SU-DHL-6 (cell line): ENCODE measurements at regions not wholly inside any gene's neighbourhood (a gene's known extent, or its start where the extent isn't known, plus 50 kb on each side); places are given as distances from the start of the nearest gene placed in this dataset.

ENCODE experiments used
- H2AFZ ChIP-seq: fragments of 200-600 bp; sonication (generic); 2 replicates; pipeline ENCODE4 v1.6.1; 2014; ENCODE audit warnings: low read depth, mild to moderate bottlenecking, moderate library complexity, mixed read lengths, antibody characterized with exemption, low read length; ENCODE audit not compliant: severe bottlenecking
- H3F3A ChIP-seq: fragments of 200-600 bp; shearing (Covaris generic); 2 replicates; pipeline ENCODE4 v1.6.0; 2016; ENCODE audit warnings: antibody characterized with exemption, mild to moderate bottlenecking; ENCODE audit not compliant: insufficient read depth
- H3K27ac ChIP-seq: fragments of 200-600 bp; sonication (generic); 2 replicates; pipeline ENCODE4 v1.5.1; 2016; ENCODE audit warnings: low read depth, mild to moderate bottlenecking, low read length, moderate library complexity, mixed read lengths
- H3K27me3 ChIP-seq: fragments of 200-600 bp; sonication (generic), shearing (Covaris generic); 2 replicates; pipeline ENCODE4 v1.6.0; 2014; ENCODE audit warnings: mild to moderate bottlenecking, low read length
- H3K36me3 ChIP-seq: fragments of 200-600 bp; sonication (generic); 2 replicates; pipeline ENCODE4 v1.6.1; 2014; ENCODE audit warnings: mild to moderate bottlenecking, low read length, mixed read lengths
- H3K4me2 ChIP-seq: fragments of 300-600, 200-600 bp; shearing (Covaris generic), sonication (generic); 2 replicates; pipeline ENCODE4 v1.6.0; 2014; ENCODE audit warnings: low read length, low read depth, mild to moderate bottlenecking; ENCODE audit not compliant: poor library complexity, severe bottlenecking
- H3K4me3 ChIP-seq: fragments of 200-600 bp; sonication (generic); 2 replicates; pipeline ENCODE4 v1.5.1; 2014; ENCODE audit warnings: antibody characterized with exemption, low read length, mild to moderate bottlenecking, mixed read lengths; ENCODE audit not compliant: insufficient read depth, poor library complexity, severe bottlenecking
- H3K79me2 ChIP-seq: fragments of 200-600 bp; sonication (generic); 2 replicates; pipeline ENCODE4 v1.6.1; 2014; ENCODE audit warnings: mild to moderate bottlenecking, low read length, moderate library complexity; ENCODE audit not compliant: insufficient read depth
- H3K9ac ChIP-seq: fragments of 200-600 bp; sonication (generic); 2 replicates; pipeline ENCODE4 v1.7.0; 2014; ENCODE audit warnings: mild to moderate bottlenecking, low read length
- H3K9me2 ChIP-seq: fragments of 200-600 bp; sonication (generic); replicated peaks from 2 replicates; pipeline ENCODE4 v1.6.1; 2014; ENCODE audit warnings: low read length; ENCODE audit not compliant: insufficient read depth
- H3K9me3 ChIP-seq: fragments of 200-600 bp; sonication (generic); 2 replicates; pipeline ENCODE4 v1.6.1; 2014; ENCODE audit warnings: low read length, mixed read lengths; ENCODE audit not compliant: insufficient read depth
- H4K20me1 ChIP-seq: fragments of 200-600 bp; sonication (generic); 2 replicates; pipeline ENCODE4 v1.6.1; 2014; ENCODE audit warnings: low read depth, mild to moderate bottlenecking, antibody characterized with exemption, low read length, moderate library complexity, mixed read lengths
- EZH2phosphoT487 ChIP-seq: fragments of 200-600 bp; sonication (generic), shearing (Covaris generic); conservative IDR thresholded peaks from 2 replicates; pipeline ENCODE4 v1.6.1; 2018; ENCODE audit warnings: mild to moderate bottlenecking, antibody characterized with exemption, low read length, moderate library complexity, mixed read lengths
- TF ChIP-seq, protein P1 (sequence below): fragments of 200-600 bp; sonication (generic); IDR thresholded peaks from one replicate; pipeline ENCODE4 v1.5.1; 2017; ENCODE audit warnings: antibody characterized with exemption, mild to moderate bottlenecking, low read length, moderate library complexity; ENCODE audit not compliant: insufficient read depth, poor library complexity, severe bottlenecking

DNA sequence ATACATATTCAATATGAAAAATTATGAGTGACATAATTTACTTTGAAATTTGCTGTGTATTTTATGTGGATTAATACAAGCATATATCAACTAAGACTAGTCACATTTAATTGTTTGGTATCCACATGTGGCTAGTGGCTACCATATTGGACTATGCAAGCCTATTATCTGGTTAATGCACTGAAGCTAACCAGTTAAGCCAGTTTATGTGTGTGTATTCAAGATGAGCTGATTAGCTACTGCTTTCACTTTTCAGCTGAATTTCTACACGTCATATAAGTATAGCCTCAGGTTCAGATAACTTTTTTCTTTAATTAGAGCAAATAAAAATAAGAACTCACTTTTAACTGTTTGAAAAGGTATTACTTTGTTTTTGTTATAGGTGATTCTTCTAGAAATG, 903.7 kb downstream of the TFAP2A start:
- Histone ChIP-seq H3K9me2 (no peaks in the 10 kb centered on the region; the same call in 1 of the 2 replicates), H3K4me2 (no peak overlapping the region), H3K27me3 (no peaks in the 10 kb centered on the region), H2AFZ (no peak overlapping the region), H3K9me3 (no peaks in the 10 kb centered on the region), H4K20me1 (peaks cover 4% of the 10 kb centered on the region; the same call in 1 of the 2 replicates), H3K79me2 (no peaks in the 10 kb centered on the region), H3K9ac (no peak overlapping the region), H3K36me3 (no peaks in the 10 kb centered on the region), H3K4me3 (no peak overlapping the region), H3K27ac (no peak overlapping the region), H3F3A (no peaks in the 10 kb centered on the region)
- TF ChIP-seq, protein P1, sequence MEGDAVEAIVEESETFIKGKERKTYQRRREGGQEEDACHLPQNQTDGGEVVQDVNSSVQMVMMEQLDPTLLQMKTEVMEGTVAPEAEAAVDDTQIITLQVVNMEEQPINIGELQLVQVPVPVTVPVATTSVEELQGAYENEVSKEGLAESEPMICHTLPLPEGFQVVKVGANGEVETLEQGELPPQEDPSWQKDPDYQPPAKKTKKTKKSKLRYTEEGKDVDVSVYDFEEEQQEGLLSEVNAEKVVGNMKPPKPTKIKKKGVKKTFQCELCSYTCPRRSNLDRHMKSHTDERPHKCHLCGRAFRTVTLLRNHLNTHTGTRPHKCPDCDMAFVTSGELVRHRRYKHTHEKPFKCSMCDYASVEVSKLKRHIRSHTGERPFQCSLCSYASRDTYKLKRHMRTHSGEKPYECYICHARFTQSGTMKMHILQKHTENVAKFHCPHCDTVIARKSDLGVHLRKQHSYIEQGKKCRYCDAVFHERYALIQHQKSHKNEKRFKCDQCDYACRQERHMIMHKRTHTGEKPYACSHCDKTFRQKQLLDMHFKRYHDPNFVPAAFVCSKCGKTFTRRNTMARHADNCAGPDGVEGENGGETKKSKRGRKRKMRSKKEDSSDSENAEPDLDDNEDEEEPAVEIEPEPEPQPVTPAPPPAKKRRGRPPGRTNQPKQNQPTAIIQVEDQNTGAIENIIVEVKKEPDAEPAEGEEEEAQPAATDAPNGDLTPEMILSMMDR, result no peak
- no peak for TF ChIP-seq EZH2phosphoT487

DNA sequence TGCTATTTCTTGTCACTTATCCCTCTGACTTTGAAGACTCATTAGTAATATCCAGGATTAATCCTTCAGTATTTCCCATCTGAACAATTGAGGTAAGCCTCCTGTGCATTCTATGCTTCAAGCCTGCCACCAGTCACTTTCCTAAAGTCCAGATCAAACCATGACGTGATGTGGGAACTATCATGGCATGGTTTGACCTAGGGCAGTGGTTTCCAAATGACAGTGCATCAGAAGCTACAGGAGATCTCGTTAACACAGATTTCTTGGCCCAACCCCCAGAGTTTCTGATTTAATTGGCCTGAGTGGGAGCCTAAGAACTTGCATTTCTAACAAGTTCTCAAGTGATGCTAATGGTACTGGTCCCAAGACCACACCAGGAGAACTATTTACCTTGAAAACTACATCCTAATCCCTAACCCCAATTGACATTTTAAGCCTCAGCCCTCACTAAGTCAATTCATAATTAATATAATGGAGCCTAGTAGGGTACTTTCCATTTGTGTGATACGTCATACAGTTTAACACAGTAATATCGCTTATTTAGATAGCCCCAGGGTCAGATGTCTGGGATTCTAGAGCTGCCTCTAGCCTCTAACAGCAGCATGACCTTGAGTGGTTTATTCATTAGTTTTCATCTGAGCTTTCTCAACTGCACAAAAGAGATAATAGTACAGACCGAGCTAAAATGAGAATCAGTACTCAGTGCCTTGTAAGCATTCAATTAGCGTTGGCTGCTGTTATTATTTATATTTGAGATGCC, 907.6 kb downstream of the TFAP2A start:
- Histone ChIP-seq H2AFZ (no peak overlapping the region), H3F3A (no peaks in the 10 kb centered on the region), H3K36me3 (no peaks in the 10 kb centered on the region), H4K20me1 (peaks cover 4% of the 10 kb centered on the region; the same call in 1 of the 2 replicates), H3K9ac (no peak overlapping the region), H3K4me3 (no peak overlapping the region), H3K79me2 (no peaks in the 10 kb centered on the region), H3K9me2 (no peaks in the 10 kb centered on the region; the same call in 1 of the 2 replicates), H3K27ac (no peak overlapping the region), H3K9me3 (no peaks in the 10 kb centered on the region), H3K4me2 (no peak overlapping the region), H3K27me3 (no peaks in the 10 kb centered on the region)
- TF ChIP-seq, protein P1, result no peak
- no peak for TF ChIP-seq EZH2phosphoT487

- Histone ChIP-seq H3K4me2 (no peak overlapping the region), H2AFZ (no peak overlapping the region), H3K27ac (no peak overlapping the region), H3K9me2 (no peaks in the 10 kb centered on the region), H3K4me3 (no peak overlapping the region), H3K9me3 (no peaks in the 10 kb centered on the region), H3K36me3 (no peaks in the 10 kb centered on the region), H3K27me3 (no peaks in the 10 kb centered on the region), H3F3A (no peaks in the 10 kb centered on the region), H4K20me1 (peaks cover 1% of the 10 kb centered on the region; the same call in 1 of the 2 replicates), H3K9ac (no peak overlapping the region), H3K79me2 (no peaks in the 10 kb centered on the region)
- no peak for TF ChIP-seq EZH2phosphoT487
- TF ChIP-seq, protein P1, result no peak
These were observed 910.7 kb downstream of the TFAP2A start for GRCh38 chr6:9504191-9504590.
